GM19395 (cell line): ENCODE measurements at regions not wholly inside any gene's neighbourhood (a gene's known extent, or its start where the extent isn't known, plus 50 kb on each side); places are given as distances from the start of the nearest gene placed in this dataset.

Experiments
- ATAC-seq: cut with Tn5 transposase; IDR thresholded peaks from one replicate; pipeline ENCODE4 v1.9.1; 2021; ENCODE audit warnings: mild to moderate bottlenecking, moderate library complexity; ENCODE audit not compliant: unreplicated experiment

DNA sequence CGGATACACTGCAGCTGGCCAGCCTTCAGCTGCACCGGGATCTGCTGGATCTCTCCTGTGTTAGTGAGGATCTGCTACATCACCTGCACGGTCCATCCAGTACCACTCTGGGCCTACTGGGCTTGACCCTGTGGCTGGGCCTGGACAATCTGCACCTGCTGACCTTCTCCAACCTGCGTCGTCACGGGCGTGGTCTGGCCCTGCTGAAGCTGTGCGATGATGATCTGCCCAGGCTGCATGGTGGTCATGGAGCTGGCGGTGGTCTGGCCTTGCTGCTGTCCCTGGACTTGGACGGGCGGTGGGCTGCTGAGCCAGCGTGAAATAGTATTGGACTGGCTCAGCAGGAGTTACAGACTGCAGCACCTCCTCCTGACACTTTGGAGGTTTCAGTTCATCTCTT is 137.1 kb upstream of the GAS1 start:
- no peak for ATAC-seq

- ATAC-seq = no peak
Measured at GRCh38 chr9:87085073-87085472, 137.8 kb upstream of the GAS1 start.

DNA sequence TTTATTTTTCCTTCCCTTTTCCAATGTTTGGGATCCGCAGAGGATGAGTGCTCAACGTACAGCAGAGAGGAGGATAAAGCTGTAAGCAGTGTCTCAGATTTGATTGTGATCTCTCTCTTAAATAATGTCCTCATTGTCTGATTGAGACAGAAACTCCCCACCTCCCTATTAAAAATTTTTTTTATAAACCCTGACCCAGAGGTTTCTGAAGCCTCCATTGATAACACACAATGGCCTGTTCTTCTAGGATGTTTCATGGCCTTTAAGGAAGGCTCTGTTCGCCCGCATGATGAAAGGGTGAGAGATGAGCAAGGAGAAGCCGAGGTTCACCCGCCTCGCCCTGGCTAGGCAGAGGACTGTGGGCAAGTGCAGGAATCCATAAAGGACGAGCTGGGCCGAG is 138.2 kb upstream of the GAS1 start:
- ATAC-seq = no peak

DNA sequence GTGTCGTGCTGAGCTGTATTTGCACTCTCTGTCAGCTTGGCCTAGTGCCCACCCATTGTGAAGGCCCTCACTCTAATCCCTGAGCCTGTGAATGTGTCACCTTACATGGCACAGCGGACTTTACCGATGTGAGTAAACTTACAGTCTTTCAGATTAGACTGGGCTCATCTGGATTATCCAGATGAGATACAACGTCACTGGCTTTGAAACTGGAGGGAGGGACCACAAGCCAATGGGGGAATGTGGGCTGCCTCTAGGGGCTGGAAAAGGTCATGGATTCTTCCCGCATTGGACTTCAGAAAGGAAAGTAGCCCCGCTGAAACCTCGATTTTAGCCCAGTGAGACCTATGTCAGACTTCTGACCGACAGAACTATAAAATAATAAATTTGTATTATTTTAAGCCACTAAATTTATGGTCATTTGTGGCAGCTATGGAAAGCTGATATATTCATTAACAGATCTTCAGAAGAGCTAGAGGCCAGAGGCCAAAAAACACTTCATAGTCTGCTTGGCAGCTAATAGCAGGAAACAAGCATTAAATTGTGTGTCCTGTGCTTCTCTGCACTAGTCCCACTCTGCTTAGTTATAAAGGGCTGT is 139.0 kb upstream of the GAS1 start:
- no peak for ATAC-seq

DNA sequence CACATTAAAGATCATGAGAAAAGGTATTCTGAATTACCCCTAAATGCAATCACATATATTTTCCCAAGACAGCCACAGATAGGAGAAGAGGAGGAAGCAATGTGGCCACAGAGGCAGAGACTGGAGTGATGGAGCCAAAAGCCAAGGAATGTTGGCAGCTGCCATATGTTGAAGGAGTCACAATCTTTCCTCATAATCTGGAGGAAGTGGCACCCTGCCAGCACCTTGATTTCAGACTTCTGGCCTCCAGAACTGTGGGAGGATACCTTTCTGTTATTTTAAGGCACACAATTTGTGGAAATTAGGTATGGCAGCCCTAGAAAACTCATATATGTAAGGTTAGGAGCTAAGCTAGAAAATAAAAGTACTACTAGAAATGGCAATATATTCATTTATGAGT is 139.9 kb upstream of the GAS1 start:
- ATAC-seq = no peak

GRCh38 chr9:87088192-87088591 is 140.9 kb upstream of the GAS1 start:
- no peak for ATAC-seq

GRCh38 chr9:87088621-87089365 is 141.5 kb upstream of the GAS1 start:
- ATAC-seq = no peak

GRCh38 chr9:87089506-87089905 is 142.2 kb upstream of the GAS1 start:
- ATAC-seq = no peak

DNA sequence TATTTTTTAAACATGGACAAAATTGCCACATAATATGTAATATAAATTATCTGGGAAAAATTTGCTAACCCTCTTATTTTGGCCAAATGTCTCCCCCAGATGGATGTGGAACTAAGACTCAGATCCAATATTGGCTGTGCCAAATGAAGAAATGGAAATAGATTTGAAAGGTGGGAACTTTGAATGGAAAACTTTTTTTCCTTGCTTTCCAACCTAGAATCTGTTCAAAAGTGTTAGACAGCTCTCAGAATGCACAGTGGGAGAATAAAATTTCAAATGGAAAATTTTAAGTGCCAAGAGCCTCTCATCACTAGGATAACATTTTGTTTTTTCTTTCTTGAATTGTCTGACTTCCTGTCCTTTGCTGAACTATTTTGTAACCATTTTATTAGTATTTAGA is 142.6 kb upstream of the GAS1 start:
- no peak for ATAC-seq

- no peak for ATAC-seq
Measured at GRCh38 chr9:87093777-87094176, 146.5 kb upstream of the GAS1 start.

- no peak for ATAC-seq
Measured at GRCh38 chr9:87095951-87096350, 148.6 kb upstream of the GAS1 start.

DNA sequence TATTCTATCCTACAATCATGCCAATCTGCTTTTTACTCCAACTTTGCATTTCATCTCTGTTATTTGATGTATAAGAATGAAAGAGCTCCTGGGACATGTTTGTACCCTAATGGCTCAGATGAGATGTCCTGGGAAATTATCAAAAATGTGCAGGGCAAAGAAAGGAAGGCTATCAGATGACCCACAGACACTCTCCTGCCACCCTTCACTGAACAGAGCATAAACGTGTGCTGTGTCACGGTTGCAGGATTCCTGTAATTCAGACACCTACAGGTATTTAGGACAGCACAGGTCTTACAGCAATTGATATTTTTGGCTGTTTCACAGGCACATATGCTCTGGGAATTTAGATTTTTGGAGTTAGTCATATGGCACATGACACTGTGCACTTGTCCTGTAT is 149.2 kb upstream of the GAS1 start:
- no peak for ATAC-seq

GRCh38 chr9:87097238-87097637 is 149.9 kb upstream of the GAS1 start:
- no peak for ATAC-seq

GRCh38 chr9:87099407-87099806 is 152.1 kb upstream of the GAS1 start:
- no peak for ATAC-seq

DNA sequence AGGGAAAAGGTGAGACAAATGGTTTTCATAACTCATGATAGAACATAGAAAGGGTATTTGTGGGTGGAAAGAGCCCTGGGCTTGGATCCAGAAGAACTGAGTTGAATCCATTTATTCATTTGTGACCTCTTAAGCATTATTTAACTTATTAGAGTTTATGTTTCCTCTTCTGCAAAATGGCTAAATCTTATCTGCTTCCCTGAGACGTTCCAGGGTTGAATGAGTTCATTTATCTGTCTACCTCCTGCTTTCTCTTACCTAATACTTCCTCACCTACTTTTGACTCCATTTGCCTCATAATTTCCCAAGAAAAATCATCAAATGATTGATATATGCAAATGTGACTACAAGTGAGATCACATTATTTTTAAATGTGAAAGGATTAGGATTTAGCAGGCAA is 152.7 kb upstream of the GAS1 start:
- ATAC-seq = no peak

- ATAC-seq = no peak
Measured at GRCh38 chr9:87102126-87102525, 154.8 kb upstream of the GAS1 start.

GRCh38 chr9:87107072-87107471 is 159.8 kb upstream of the GAS1 start:
- ATAC-seq = no peak

DNA sequence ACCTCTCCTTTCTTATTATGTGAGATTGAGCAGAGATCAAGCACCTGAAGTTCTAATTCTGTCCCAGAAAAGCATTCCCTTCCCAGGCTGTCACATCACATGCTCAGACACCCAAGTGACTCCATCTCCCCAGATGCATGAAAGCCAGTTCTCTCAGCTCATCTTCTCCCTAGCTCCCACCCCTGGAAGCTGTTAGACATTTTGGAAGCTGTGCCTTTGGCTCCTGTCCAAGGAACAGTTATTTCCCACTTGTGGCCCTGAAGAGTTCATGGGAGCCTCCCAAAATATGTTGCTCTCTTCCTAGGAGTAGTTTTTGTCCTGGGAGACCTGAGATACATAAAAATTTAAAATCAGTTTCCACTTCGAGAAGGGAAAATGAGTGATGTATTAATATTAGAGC is 161.4 kb upstream of the GAS1 start:
- no peak for ATAC-seq

DNA sequence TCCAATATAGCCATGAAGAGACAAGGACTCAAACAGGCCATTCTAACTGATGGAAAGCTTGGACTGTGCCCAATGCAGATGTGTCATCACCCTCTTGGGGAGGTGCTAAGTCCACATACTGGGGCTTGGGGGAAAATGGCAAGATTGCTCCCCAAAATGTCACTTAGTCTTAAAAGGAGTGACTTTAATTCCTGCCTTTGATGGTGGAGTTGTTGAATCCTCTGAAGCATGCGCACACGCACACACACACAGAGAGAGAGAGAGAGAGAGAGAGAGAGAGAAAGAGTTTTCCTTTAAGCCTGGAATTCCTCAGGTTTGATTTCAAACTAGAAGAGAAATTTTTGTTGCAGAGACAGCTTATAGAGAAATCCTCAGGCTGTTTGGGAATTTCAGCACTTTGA is 161.9 kb upstream of the GAS1 start:
- no peak for ATAC-seq

- ATAC-seq = no peak
Measured at GRCh38 chr9:87109851-87110250, 162.5 kb upstream of the GAS1 start.

DNA sequence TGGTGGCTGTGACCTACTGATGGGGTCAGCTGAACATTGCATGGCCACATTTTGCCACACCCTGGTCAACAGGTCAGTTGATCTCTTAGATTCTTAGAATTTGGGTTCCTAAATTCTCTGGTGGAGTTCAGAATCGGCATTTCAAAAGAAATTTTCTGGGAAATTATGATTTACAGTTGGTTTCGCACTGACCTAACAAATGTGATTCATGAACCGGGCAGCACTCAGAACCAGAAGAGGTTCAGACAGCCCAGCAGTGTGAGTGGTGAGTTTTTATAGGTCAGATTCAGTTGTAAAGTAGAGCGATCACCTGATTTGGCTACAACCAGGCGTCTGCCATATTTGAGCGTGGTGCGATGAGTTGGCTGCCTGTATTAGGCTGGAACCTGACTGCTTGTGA is 163.7 kb upstream of the GAS1 start:
- ATAC-seq = no peak

DNA sequence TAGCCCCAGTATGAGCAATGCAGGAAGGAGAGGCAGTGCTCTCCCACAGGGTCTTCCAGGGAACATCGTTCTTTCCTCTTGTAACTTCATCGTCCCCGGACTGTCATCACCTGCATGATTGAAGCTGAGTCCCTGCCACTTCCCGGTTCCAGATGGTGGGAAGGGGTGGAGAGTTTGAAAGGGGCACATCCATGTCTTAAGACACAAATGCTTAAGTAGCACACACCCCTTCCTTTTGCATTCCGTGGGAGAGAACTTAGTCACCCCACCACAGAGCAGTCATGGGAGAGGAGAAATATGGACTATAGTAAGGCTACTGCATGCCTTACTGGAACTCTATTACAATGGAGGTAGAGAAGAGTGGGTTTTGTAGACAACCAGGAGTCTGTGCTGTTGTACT is 165.3 kb upstream of the GAS1 start:
- ATAC-seq = no peak

DNA sequence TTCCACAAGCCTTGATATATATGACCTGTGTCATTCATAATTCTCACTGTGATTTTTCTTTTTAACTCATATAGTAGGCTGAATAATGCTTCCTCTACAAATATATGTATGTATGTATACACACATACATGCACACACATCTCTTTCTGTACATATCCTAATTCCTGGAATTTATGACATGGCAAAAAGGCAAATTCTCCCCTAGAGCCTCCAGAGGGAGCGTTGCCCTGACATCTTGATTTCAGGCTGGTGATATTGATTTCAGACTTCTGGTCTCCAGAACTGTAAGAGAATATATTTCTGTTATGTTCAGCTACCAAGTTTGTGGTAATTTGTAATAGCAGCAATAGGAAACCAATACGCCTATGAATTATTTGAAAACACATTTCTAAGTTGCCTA is 166.6 kb upstream of the GAS1 start:
- no peak for ATAC-seq
